Transverse colon (tissue), 4 donors: ENCODE measurements at regions not wholly inside any gene's neighbourhood (a gene's known extent, or its start where the extent isn't known, plus 50 kb on each side); places are given as distances from the start of the nearest gene placed in this dataset.

ENCODE experiments used
- CTCF ChIP-seq, 5 experiments: fragments of 200-600 bp in 3 of 5; fragments of 450-650 bp in 2 of 5; sonication (generic) in 3 of 5; IDR thresholded peaks; 1 replicate in 2 of 5; 2 replicates in 3 of 5; pipeline ENCODE4 v1.5.1; 2016 to 2017; ENCODE audit warnings: antibody characterized with exemption in 5 of 5, inconsistent platforms in 3 of 5, mild to moderate bottlenecking in 2 of 5, moderate library complexity in 1 of 5
- EP300 ChIP-seq: sonication (generic); formaldehyde crosslinking; IDR thresholded peaks from one replicate; pipeline ENCODE4 v1.6.1; 2017; ENCODE audit warnings: antibody characterized with exemption, low read depth
- POLR2A ChIP-seq: fragments of 450-650 bp; IDR thresholded peaks from one replicate; pipeline ENCODE4 v1.6.1; 2016; ENCODE audit warnings: antibody characterized with exemption, mild to moderate bottlenecking, moderate library complexity
- POLR2AphosphoS5 ChIP-seq, 3 donors: sonication (generic); formaldehyde crosslinking; IDR thresholded peaks; one replicate each; pipeline ENCODE4 v1.6.1; 2016; ENCODE audit warnings: antibody characterized with exemption in 3 of 3

- TF ChIP-seq CTCF (IDR thresholded peaks at IDR 0.05) (no peak), POLR2A (no peak), EP300 (no peak), POLR2AphosphoS5 (IDR thresholded peaks at IDR 0.05) (no peak)
Observed at GRCh38 chr3:6524479-6524878, 336.4 kb upstream of the GRM7 start.
